ENCODE measurements at regions not wholly inside any gene's neighbourhood (a gene's known extent, or its start where the extent isn't known, plus 50 kb on each side); places are given as distances from the start of the nearest gene placed in this dataset.

DNA sequence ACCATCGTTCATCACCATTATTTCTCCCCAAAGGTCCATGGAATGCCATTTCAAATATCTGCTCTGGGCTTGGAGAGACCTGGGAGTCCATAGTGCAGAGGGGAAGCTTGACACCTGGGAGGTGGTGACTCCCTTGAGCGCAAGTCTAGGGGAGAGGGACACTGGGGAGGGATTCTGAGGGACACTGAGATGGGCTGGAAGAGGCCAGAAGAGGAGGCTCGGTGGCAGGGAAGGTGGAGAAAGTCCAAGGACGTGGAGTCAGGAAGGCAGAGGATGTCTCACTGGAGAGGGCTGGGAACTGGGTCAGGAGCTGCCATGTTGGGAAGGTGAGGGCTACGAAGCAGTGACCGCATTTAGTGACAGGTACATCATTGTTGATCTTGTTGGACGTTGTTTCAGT, 160.3 kb upstream of the MVB12B start:
- in situ Hi-C loops (cut with MboI; ENCODE audit: low pct_unique_long_range_greater_than_20kb, low sequenced_read_pairs, unreplicated experiment): no loop called here
- TF ChIP-seq, protein P1, sequence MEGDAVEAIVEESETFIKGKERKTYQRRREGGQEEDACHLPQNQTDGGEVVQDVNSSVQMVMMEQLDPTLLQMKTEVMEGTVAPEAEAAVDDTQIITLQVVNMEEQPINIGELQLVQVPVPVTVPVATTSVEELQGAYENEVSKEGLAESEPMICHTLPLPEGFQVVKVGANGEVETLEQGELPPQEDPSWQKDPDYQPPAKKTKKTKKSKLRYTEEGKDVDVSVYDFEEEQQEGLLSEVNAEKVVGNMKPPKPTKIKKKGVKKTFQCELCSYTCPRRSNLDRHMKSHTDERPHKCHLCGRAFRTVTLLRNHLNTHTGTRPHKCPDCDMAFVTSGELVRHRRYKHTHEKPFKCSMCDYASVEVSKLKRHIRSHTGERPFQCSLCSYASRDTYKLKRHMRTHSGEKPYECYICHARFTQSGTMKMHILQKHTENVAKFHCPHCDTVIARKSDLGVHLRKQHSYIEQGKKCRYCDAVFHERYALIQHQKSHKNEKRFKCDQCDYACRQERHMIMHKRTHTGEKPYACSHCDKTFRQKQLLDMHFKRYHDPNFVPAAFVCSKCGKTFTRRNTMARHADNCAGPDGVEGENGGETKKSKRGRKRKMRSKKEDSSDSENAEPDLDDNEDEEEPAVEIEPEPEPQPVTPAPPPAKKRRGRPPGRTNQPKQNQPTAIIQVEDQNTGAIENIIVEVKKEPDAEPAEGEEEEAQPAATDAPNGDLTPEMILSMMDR (IDR thresholded peaks at IDR 0.05; ENCODE audit: extremely low read depth, insufficient read depth, missing control alignments): no peak
- DNase-seq (ENCODE audit: low spot score): no peak

DNA sequence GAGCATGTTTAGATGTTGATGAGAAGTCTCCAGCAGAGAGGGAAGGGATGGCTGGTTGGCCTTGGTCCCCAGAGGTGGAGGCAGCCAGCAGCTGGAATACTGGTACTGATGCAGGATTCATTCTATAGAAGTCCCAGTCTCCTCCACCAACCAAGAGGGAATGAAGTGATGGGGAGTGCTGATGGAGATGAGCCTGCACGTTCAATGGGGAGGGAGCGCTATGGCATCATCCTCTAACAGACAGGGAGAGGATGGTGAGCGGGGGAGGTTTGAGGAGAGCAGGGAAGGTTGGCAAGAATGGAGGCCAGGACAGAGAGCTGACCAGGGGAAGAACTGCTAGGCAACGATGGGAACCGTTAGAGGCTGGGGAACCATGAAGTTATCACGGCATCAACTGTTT, 159.8 kb upstream of the MVB12B start:
- TF ChIP-seq, protein P1 (IDR thresholded peaks at IDR 0.05; ENCODE audit: extremely low read depth, insufficient read depth, missing control alignments): no peak
- in situ Hi-C loops (cut with MboI; ENCODE audit: low pct_unique_long_range_greater_than_20kb, low sequenced_read_pairs, unreplicated experiment): no loop called here
- DNase-seq (ENCODE audit: low spot score): no peak

DNA sequence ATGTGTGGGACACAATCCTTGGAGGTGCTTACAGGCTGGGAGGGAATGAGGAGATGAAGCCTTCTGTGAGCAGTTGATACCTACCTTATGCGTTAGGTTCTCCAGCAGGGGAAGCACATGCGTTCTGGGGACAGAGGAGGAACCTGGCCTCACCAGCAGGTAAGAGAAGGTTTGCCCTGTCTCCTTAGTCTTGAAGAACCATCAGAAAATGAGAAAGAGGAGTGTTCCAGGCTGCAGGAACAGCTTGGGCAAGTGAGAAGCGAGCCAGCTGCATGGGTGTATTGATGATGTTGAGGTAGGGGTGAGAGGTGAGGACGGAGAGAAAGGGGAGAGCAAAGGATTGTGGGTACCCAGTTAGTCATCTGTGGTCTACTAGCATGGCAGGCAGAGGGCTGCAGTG, 156.9 kb upstream of the MVB12B start:
- TF ChIP-seq, protein P1 (IDR thresholded peaks at IDR 0.05; ENCODE audit: extremely low read depth, insufficient read depth, missing control alignments): no peak

DNA sequence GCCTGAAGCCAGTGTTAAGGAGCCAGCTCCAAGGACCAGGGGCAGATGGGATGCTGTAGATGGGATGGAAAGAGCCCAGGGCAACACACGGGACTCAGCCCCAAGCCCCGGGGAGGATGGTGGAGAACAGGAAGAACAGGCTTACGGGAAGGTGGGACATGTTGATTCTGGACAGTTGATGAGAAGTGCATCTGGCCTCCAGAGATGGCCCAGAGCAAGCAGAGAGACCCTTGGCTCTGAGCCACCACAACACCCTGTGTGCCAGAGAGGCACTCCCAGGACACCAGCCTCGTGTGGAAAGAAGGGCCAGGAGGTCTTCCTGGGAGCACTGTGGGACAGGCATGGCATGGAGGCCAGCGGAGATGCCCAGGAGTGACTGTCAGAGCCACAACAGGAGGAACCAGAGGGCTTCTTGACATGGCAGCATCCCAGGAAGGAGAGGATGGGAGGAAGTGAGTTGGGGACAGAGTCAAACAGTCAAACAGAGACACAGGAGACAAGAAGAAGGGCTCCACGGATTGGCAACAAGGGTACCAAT, 156.3 kb upstream of the MVB12B start:
- no peak for DNase-seq (ENCODE audit: low spot score)
- in situ Hi-C loops (cut with MboI; ENCODE audit: low pct_unique_long_range_greater_than_20kb, low sequenced_read_pairs, unreplicated experiment): no loop called here
- TF ChIP-seq, protein P1 (IDR thresholded peaks at IDR 0.05; ENCODE audit: extremely low read depth, insufficient read depth, missing control alignments): no peak

More for the DNA sequence above, 156.9 kb upstream of the MVB12B start:
- DNase-seq (ENCODE audit: low spot score): no peak
- in situ Hi-C loops (cut with MboI; ENCODE audit: low pct_unique_long_range_greater_than_20kb, low sequenced_read_pairs, unreplicated experiment): no loop called here

DNA sequence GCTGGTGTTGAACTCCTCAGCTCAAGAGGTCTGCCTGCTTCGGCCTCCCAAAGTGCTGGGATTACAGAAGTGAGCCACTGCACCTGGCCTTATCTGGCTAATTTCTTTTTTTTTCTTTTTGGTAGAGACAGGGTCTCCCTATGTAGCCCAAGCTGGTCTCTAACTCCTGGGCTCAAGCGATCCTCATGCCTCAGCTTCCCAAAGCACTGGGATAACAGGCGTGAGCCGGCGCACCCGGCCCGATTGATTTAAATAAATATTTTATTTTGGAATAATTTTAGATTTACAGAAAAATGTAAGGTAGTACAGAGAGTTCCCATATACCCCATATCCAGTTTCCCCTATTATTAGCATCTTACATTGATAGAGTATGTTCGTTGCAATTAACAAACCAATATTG, 155.0 kb upstream of the MVB12B start:
- TF ChIP-seq, protein P1 (IDR thresholded peaks at IDR 0.05; ENCODE audit: extremely low read depth, insufficient read depth, missing control alignments): no peak
- DNase-seq (ENCODE audit: low spot score): no peak
- in situ Hi-C loops (cut with MboI; ENCODE audit: low pct_unique_long_range_greater_than_20kb, low sequenced_read_pairs, unreplicated experiment): no loop called here

DNA sequence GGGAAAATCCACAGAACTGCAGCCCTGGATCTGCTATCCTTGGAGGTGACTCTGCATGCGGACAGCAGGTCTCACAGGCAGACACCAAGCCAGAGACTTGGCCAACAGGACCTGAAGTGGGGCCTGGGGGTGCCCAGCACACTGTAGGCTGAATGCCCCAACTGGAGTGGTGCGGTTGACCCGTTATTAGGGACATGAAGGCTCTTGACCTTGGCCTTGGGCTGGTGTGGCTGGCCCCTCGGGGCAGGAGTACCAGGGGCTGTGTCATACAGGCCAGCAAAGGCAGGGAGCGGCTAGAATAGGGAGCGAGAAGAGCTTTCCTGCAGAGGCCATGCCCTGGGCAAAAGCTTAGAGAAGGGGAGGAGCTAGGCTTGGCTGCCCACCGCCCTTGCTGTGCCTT, 153.2 kb upstream of the MVB12B start:
- DNase-seq (ENCODE audit: low spot score): no peak
- TF ChIP-seq, protein P1 (IDR thresholded peaks at IDR 0.05; ENCODE audit: extremely low read depth, insufficient read depth, missing control alignments): no peak
- in situ Hi-C loops (cut with MboI; ENCODE audit: low pct_unique_long_range_greater_than_20kb, low sequenced_read_pairs, unreplicated experiment): no loop called here

DNA sequence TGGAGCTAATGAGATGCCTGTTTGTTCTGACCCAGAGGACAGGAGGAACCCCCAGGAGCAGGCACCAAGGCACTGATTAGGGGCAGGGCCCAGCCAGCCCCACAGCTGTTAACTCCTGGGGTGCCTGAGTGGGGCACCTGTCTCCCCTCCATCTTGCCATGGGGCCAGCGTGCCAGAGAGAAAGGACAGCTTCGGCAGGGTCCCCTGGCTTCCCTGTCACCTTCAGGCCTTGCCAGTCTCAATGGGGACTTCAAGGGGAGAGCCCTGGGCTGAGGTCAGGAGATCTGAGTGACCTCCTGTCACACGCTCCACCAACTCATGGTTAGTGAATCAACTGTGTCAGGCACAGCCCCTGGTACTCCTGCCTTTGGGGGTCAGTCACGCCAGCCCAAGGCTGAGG, 152.7 kb upstream of the MVB12B start:
- in situ Hi-C loops (cut with MboI; ENCODE audit: low pct_unique_long_range_greater_than_20kb, low sequenced_read_pairs, unreplicated experiment): no loop called here
- no peak for DNase-seq (ENCODE audit: low spot score)
- TF ChIP-seq, protein P1 (IDR thresholded peaks at IDR 0.05; ENCODE audit: extremely low read depth, insufficient read depth, missing control alignments): no peak
